Stimulated activated CD8-positive, alpha-beta memory T cell treated with anti-CD3 and anti-CD28 coated beads, Interleukin-15, amount 100 ng/mL, for 4 hours (primary cell): ENCODE measurements at regions not wholly inside any gene's neighbourhood (a gene's known extent, or its start where the extent isn't known, plus 50 kb on each side); places are given as distances from the start of the nearest gene placed in this dataset.
"Not testable (repeated sequence)": the region's sequence is repeated elsewhere in the genome, so short reads cannot be mapped to it uniquely, and the experiment has no call there.

Source experiments
- DNase-seq, 2 donors: peaks; one replicate each; pipeline ENCODE4 v3.0.0-alpha.2; 2020; ENCODE audit warnings: low read depth in 2 of 2

DNA sequence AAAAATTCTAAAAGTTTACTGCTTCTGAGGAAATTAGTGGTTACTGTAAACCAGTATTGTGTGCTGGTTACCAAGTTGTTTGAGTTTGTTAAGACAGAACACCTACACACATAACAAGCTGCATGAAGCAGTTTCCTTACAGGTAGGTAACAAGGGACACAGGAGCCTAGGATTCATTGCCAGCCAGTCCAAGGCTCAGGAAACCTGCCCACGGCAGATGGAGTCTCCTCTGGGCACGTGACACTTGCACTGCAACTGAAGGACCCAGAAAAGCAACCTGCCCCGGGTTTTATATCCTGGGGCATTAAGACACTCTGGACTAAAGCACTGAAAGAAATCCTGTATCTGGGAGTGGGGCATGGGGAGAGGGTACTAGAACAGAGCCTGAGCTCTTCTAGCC lies 639.3 kb downstream of the ADCYAP1 start:
- DNase-seq: no peak

DNA sequence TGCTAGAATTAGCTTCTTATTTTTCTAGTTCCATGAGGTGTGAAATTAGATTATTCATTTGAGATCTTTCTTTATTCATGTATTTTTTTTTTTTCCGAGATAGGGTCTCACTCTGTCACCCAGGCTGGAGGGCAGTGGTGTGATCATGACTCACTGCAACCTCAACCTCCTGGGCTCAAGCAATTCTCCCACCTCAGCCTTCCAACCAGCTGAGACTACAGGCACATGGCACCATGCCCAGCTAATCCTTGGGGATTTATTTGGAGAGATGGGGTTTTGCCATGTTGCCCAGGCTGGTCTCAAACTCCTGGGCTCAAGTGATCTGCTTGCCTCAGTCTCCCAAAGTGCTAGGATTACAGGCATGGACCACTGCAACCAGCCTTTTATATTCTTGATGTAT lies 653.0 kb downstream of the ADCYAP1 start:
- DNase-seq: not testable (repeated sequence)

DNA sequence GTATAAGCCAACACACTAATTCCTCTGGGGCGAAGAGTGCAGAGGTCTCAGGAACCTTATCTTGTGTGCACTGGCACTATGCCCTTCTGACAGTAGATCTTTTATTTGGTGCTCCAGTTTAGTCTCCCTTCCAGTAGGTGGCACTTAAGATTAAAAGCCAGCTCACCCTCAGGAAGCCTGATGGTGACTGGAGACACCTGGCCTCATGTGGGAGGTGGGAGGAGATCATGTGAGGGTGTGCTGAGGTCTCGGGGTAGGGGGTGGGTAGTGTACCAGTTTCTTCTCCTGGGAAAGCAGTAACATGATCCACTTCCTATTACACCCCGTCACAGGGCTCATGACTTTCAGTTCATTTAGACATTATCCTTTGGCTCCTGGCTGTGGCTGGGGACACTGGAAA lies 654.9 kb downstream of the ADCYAP1 start:
- DNase-seq: no peak

DNA sequence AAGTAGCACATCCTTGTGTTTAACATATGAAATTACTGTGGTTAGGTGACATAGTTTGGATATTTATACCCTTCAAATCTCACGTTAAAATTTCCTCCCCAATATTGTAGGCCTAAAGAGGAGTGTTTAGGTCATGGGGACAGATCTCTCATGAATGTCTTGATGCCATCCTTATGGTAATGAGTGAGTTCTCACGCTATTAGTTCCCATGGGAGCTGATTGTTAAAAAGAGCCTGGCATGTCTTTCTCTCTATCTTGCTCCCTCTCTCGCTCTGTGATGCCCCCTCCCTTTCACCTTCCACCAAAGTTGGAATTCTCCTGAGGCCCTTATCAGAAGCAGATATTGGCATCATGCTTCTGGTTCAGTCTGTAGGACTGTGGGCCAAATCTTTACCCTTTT lies 660.1 kb downstream of the ADCYAP1 start:
- no peak for DNase-seq

DNA sequence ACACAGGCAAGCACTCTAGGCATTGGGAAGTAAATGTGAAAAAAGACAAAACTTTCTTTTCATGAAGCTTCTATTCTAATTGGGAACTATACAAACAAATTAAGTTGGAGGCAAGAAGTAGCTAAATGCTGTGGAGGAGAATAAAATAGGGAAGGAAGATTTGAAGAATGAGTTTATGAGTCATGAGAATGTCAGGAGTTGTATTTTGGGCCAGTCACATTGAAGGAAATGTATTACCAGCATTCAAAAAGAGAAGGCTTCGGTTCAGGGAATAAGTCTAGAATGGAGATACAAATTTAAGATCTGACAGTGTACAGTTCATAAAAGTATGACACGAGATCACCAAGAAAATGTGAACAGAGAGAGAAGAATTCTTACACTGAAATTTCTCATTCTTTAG lies 666.5 kb downstream of the ADCYAP1 start:
- DNase-seq: no peak

DNA sequence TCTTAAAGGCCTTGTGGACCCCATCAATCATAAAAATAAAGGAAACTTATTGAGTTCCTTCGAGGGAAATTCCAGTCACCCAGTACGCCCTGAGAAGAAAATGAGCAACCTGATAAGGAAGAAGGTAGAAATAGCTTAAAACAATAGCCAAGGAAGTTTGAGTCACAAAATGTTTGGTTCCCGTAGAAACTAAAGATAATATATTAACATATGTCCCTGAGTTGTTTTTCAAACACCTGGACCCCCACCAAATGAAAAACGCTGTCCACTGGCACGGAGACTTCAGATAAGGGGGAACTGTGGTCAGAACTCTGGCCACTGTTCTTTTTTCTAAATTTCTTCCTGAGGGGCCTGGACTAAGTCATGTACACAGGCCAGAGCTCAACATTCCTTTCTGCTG lies 669.1 kb downstream of the ADCYAP1 start:
- no peak for DNase-seq

DNA sequence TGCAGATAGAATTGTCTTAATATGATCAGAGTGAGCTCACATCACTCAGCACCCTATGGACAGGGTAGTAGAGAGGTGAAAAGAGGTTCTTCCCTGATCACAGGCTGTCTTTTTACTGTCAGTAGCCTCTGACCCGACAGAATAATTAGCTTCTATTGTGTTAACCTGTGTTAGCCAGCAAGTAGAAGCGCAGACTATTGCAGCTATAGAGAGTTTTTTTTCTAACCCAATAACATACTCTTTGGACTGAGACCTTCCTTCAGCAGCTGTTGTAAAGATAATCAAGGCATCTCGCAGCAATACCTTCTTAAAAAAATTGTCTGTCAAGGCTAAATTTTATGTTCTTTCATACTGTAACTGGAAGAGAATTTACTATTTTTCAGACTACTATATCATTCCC lies 670.4 kb downstream of the ADCYAP1 start:
- DNase-seq: no peak

DNA sequence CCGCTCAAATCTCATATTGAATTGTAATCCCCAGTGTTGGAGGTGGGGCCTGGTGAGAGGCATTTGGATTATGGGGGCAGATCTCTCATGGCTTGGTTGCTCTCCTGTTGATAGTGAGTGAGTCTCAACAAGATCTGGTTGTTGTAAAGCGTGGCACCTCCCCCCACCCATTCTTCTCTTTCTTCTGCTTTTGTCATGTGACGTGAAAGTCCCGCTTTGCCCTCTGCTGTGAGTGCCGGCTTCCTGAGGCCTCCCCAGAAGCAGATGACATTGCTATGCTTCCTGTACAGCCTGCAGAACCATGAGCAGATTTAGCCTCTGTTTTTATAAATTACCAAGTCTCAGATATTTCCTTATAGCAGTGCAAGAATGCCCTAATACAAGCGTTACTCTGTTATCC lies 673.8 kb downstream of the ADCYAP1 start:
- no peak for DNase-seq

DNA sequence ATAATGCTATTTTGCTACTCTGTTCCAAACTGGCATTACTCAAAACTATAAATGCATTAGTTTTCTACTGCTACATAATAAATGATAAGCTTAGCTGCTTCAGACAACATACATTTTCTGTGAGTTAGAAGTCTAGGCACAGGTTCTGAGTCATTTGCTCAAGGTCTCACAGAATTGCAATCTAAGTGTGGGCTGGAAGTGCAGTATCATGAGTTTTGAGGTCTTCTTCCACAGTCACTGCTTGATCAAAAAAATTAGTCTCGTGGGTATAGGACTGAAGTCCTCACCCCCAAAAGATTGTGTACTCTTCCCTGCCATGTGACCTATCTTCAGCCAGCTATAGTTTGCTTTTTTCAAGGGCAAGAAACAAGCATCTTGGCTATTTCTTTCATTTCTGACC lies 676.9 kb downstream of the ADCYAP1 start:
- no peak for DNase-seq

DNA sequence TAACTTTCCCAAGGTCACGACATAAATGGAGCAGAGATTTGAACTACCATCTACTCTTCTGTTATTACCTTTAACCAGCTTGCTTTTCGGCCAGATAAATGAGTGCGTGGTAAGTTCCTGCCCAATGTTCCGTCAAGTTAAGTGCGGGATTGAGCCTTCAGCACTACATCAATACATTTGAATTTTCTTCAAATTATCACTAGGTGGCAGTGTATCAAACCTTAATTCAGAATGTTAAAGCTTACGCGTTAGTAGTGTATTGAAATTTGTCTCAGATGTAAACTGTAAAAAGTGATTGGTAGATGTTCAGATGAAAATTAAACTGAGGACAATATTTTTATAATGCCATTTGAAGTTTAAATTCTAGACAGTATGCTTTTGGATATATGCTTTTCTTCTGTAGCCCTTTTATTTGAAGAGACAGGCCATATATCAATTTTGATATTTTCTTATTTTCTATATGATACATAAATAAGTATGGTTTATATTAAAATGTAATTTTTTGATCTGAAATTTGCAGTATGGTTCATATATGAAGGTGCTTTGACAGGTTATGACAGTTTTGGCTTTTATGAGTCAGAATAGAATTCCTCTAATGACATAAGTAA lies 681.3 kb downstream of the ADCYAP1 start:
- no peak for DNase-seq

DNA sequence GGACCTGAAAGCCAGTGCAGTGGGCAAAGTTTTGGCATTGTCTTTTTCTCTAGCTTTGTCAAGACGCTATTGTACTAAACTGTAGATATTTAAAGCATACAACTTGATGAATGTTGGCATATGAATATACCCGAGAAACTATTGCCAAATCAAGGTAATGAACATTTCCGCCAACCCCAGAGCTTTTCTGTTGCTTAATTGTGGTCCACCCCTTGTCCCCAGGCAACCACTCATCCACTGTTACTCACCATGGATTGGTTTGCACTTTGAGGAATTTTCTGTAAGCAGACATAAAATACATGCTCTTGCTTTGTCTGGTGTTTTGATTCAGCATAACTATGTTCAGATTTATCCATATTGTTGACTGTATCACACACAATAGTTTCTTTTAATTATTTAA lies 688.4 kb downstream of the ADCYAP1 start:
- DNase-seq: no peak

DNA sequence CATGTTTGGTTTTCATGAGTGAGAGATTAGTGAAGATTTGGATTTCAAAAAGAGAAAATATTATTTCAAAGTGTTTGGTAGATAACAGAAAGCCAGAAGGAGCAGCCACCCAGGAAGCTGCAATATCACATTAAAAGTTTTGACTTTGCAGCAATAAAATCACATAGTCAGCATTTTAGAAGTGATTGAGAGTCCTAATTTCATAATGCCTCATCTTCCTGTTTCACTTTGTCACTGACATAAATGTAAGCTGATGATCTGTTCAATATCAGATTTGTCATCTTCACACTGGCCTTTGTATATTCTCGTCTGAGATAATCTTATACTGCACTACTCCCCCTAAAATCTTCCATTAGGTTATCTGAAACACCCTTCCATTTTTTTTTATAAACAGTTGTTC lies 690.5 kb downstream of the ADCYAP1 start:
- no peak for DNase-seq

DNA sequence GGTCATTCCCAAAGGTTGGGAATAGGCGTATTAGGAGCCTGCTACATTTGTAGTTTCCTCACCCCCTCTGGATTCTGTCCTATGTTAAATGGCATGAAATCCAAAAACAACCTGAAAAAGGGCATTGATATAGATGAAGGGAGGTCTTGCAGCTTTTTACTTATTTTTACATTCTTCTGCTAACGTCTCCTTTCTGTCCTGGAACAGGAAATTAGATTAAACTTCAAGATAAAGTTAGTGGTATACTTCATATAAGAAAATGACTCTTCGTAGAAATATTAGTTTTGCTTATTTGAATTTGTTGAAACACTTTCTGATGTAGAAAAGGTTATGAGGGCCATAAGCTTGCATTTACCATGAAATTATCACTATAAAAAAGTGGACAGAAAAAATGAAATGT lies 694.5 kb downstream of the ADCYAP1 start:
- no peak for DNase-seq

DNA sequence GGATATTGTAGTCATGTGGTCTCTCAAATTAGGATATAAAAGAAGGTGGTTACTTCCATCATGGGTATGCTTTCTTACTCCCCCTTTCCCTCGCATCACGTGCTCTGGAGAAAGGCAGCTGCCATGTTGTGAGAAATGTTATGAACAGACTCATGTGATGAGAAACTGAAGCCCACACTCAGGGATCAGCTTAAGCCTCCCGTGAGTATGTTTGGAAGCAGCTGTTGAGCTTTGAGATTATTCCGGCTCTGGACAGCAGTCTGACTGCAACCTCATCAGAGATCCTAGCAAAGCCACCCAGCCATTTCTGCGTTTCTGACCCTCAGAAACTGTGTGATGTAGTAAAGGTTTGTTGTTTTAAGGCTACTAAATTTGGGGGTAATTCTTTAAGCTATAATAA lies 700.1 kb downstream of the ADCYAP1 start:
- no peak for DNase-seq

DNA sequence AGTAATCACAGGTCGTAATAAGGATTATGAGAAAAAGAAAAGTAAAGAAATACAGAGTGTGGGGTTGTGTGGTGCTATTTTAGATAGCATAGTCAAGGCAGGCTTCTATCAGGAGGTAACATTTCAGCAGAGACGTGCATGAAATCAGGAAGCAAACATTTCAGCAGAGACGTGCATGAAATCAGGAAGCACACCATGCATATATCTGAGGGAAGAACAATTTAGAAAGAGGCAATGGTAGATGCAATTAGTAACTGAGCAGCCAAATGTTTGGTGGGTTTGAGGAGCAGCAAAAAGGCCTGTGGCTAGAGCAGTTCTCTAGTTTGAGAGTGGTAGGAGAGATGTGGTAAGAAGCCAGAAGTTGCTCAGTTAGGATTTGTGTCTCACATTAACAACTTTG lies 713.7 kb downstream of the ADCYAP1 start:
- no peak for DNase-seq

DNA sequence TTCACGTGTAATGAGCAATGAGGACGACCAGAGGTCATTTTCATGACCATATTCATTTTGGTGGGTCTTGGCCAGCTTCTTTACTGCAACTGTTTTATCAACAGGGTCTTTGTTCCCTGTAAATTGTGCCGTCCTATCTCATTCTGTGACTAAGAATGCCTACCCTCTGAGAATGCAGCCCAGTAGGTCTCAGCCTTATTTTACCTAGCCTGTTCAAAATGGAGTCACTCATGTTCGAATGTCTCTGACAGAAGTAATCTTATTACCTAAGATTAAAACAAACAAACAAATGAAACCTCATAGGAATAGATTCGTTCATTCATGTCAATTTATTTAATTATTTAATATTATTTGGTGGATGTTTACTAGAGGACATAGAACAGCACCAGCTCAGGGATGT lies 714.8 kb downstream of the ADCYAP1 start:
- no peak for DNase-seq

DNA sequence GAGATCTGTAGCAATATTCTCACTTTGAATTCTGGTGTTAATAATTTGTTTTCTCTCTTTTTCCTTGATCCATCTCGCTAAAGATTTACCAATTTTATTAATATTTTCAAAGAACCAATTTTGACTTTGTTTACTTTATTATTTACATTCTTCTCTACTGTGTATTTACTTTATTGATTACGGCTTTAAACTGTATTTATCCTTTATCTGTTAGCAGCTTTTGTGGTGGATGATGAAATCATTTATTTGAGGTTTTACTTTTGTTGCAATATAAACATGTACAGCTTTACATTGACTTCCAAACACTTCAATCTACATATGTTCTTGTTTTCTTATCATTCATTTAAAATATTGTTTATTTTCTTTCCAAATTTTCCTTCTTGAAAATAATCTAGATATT lies 719.9 kb downstream of the ADCYAP1 start:
- no peak for DNase-seq

DNA sequence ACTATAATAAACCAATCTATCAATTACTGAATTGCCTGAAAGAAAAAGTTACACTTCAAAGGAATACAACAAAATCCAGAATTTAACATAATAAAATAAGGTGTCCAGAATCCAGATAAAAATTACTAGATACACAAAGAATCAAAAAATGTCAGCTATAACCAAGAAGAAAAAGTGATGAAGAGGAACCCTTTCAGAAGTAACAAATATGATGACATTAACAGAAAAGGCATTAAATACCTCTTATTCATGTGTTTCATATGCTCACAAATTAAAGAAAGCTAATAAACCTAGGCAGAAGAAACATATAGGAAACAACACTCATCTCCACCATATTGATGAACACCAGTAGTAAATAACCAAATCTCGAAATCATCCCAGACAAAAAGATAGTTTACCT lies 722.8 kb downstream of the ADCYAP1 start:
- DNase-seq: no peak

DNA sequence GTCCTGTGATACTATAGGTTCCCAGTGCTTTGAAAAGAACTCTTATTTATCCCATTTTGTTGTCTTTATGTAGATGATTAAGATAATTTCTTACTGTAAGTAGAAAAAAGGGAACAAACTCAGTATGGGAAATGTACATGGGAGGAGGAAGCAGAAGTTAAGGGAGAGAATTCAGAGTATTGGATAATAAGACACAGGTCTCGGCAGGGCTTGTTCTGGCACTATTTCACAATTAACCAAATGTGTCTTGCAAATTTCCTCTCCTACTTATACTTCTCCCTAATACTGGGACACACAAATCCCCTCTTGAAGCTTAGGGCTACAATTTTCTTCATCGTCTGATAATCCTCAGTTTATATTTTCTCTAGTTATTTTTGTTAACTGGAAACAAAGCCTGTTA lies 744.0 kb downstream of the ADCYAP1 start:
- DNase-seq: no peak

DNA sequence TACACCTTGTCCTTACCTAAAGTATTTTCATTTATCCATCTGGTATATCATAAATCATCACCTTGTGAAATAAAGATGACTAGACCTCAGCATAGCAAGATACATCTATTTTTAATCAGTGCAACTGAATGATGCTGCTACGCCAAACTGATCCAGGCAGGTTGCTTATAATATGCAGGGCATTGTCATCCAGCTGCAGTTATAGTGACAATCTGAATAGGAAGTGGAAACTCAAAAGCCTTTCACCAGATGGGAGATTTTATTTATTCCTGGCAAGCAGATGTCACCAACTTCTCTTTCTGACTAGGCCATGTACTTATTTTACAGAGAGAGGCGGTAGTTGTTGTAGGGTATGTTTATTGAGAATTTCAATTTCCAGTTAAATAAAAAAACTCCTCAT lies 747.3 kb downstream of the ADCYAP1 start:
- no peak for DNase-seq

DNA sequence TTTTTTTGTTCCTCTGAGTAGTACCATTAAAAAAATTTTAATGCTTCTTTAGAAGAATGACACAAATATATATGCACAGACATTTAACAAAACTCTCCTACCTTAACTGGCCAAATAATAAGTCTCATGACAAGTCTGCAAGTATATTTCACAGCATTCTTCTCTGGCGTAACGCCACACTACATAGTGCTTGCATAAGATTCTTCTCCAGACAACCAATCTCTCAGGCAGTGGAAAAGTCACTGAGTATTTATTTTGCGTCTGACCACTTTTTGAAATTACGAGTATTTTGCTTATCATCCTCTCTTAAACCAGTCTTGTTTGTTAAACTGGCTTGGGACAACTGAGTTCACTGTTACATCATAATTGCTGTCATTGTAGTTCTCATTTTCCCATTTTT lies 749.2 kb downstream of the ADCYAP1 start:
- no peak for DNase-seq

DNA sequence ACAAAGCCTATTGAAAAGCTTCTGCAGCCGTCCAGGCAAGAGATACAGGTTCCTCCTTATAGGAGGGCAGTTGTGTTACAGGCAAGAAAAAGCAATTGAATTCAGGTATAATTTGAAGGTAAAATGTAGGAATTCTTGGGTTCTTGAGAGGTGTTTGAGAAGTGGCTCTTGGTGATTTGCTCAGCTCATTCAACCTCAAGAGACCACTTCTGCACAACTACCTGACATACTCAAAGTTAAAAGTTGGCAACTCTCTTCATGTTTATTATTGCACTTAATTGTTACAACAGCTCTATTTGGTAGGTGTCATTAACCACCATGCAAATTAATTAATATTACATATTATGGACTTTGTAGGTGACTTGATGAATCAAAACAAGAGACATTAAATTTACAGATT lies 753.2 kb downstream of the ADCYAP1 start:
- DNase-seq: no peak

DNA sequence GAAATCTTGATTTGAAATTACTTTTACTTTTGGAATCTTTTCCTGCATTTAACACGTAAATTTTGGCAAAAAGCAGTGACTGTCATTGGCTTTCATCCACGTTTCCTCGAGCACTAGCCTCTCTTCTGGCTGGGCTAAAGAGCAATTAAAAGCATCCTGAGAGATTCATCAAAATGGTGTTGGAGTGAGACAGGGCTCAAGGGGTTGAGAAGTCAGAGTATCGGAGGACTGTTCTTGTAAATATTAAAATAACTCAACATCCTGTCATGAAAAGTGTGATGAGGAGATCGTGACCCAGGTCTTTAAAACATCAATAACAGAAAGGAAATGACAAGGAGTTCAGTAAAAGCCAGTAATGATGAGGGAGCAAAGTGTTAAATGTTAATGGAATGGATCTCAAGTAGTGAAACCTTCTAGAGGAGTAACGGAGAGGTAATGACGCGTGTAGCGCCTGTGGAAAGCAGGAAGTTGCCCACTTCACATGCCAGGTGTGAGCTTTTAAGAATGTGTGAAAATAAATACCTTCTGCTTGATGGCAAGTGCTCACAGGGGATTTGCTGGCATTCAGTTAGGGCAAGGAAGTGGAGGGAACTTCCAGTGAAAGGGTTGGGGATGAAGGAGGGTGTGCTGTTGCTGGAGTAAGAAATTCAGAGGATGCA lies 754.4 kb downstream of the ADCYAP1 start:
- no peak for DNase-seq
